ENCODE measurements at regions not wholly inside any gene's neighbourhood (a gene's known extent, or its start where the extent isn't known, plus 50 kb on each side); places are given as distances from the start of the nearest gene placed in this dataset.

DNA sequence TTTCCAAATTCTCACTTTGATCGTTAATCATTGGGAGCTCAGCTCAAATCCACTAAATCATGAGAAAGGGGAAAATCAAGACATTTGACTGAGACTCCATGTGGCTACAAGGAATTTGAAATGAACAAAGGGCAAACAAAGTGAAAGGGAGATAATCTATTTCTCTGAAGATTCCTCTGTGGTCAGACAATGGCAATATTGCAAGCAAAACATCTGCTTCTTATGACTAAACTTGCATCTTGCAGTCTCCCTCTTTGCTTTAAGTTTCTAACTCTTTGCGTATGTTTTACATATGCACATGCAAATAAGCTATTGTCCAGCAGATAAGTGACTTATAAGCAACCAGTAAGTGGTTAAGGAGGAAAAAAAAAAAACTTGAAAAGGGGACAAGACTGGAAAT, 299.1 kb upstream of the NXPH2 start:
- TF ChIP-seq, protein P1, sequence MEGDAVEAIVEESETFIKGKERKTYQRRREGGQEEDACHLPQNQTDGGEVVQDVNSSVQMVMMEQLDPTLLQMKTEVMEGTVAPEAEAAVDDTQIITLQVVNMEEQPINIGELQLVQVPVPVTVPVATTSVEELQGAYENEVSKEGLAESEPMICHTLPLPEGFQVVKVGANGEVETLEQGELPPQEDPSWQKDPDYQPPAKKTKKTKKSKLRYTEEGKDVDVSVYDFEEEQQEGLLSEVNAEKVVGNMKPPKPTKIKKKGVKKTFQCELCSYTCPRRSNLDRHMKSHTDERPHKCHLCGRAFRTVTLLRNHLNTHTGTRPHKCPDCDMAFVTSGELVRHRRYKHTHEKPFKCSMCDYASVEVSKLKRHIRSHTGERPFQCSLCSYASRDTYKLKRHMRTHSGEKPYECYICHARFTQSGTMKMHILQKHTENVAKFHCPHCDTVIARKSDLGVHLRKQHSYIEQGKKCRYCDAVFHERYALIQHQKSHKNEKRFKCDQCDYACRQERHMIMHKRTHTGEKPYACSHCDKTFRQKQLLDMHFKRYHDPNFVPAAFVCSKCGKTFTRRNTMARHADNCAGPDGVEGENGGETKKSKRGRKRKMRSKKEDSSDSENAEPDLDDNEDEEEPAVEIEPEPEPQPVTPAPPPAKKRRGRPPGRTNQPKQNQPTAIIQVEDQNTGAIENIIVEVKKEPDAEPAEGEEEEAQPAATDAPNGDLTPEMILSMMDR (IDR thresholded peaks at IDR 0.05), result no peak
- Histone ChIP-seq H3K4me1 (no peaks in the 10 kb centered on the region), H3K36me3 (no peaks in the 10 kb centered on the region), H3K4me3 (no peak overlapping the region), H3K27me3 (no peaks in the 10 kb centered on the region), H3K9me3 (no peaks in the 10 kb centered on the region), H3K27ac (no peak overlapping the region)
- intact Hi-C loops (cut with DNase I), result no loop called here
- ATAC-seq, result no peak
- no peak for DNase-seq

DNA sequence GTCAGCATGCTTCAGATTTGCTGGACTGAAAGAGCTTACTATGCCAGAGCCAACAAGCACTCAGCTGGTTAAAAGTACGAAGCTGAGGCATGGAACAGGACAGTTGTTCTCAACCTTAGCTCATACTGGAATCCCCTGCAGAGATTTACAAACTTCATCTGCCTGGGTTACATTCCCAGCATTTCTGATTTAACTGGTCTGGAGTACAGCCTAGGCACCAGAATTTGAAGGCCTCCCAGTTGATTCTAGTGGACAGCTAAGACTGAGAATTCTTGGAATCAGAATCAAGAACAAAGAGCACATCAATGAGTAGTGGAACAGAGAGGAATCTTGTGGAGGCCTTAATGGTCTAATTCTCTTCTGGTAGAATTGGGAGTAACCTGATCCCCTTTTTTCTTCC, 298.2 kb upstream of the NXPH2 start:
- H3K4me1 ChIP-seq, result no peaks in the 10 kb centered on the region
- intact Hi-C loops (cut with DNase I), result no loop called here
- no peak overlapping the region for H3K27ac ChIP-seq
- H3K9me3 ChIP-seq, result no peaks in the 10 kb centered on the region
- H3K36me3 ChIP-seq, result no peaks in the 10 kb centered on the region
- ATAC-seq (no peak), DNase-seq (no peak)
- TF ChIP-seq, protein P1 (IDR thresholded peaks at IDR 0.05), result no peak
- no peaks in the 10 kb centered on the region for H3K27me3 ChIP-seq
- H3K4me3 ChIP-seq, result no peak overlapping the region

DNA sequence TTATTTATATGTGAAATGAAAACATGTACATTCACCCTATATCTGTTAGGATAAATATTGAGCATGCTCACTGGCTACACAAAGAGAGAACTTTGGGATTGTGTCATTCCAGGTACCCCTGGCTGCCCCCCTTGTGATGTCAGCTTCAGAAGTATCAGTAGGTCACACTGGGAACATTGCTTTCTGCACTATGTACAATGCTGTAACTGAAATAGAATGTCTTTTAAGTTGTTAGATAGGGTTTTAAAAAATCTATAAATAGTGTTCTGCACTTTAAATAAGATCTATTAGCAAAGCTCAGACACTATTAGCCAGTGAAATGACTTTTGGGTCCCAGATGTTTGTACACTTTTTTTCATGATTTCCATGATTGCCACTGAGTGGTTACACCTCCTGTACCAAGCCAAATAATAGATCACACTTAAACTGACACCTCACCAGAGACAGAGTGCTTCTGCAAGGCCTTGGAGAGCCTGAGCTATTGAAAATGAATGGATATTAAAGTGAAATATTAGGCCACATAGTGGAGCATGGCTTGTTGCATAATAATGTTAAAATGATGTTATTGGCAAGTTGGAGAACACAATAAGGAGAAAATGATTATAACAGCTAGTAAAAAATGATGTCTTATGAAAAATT, 297.0 kb upstream of the NXPH2 start:
- H3K9me3 ChIP-seq, result no peaks in the 10 kb centered on the region
- TF ChIP-seq, protein P1 (IDR thresholded peaks at IDR 0.05), result no peak
- DNase-seq (no peak), ATAC-seq (no peak)
- H3K4me3 ChIP-seq, result no peak overlapping the region
- intact Hi-C loops (cut with DNase I), result no loop called here
- no peaks in the 10 kb centered on the region for H3K36me3 ChIP-seq
- H3K4me1 ChIP-seq, result no peaks in the 10 kb centered on the region
- no peak overlapping the region for H3K27ac ChIP-seq
- H3K27me3 ChIP-seq, result no peaks in the 10 kb centered on the region

DNA sequence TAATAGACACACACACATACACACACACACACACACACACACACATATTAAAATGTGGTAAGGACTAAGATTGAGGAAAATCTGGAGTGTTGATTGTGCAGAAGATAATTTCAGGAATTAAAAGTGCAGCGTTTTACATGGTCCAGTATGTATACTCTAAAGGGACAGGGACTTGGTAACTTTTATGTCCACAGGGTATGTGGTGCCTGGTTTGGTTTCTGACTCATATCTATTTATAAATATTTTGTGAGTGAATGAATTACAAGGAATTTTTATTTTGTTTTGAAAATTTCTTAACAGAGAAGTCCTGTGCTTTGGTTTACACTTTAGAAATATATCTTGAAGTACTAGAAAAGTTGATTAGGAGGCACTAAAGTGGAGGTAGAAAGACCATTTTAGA, 287.7 kb upstream of the NXPH2 start:
- no peaks in the 10 kb centered on the region for H3K9me3 ChIP-seq
- intact Hi-C loops (cut with DNase I), result no loop called here
- no peak overlapping the region for H3K27ac ChIP-seq
- DNase-seq (no peak), ATAC-seq (no peak)
- H3K27me3 ChIP-seq, result no peaks in the 10 kb centered on the region
- H3K4me1 ChIP-seq, result no peaks in the 10 kb centered on the region
- no peak overlapping the region for H3K4me3 ChIP-seq
- no peaks in the 10 kb centered on the region for H3K36me3 ChIP-seq
- TF ChIP-seq, protein P1 (IDR thresholded peaks at IDR 0.05), result no peak

DNA sequence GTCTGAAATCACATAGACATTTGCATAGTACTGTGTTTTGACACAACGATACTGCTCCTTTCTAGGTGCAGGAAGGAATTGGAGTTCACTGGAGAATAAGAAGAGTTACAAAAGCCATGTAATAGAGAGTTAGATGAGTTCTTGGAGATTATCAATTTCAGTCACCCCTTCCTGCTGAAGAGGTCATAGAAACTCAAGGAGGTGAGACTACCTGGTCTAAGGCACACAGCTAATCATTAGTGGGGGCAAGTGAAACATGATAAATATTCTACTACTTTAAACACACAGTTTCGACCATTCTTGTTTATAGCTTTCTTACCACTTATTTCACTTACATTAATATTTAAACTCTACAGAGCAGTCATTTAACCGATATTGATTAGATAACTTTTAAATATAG, 286.9 kb upstream of the NXPH2 start:
- no peaks in the 10 kb centered on the region for H3K9me3 ChIP-seq
- no peak for DNase-seq
- no peaks in the 10 kb centered on the region for H3K4me1 ChIP-seq
- intact Hi-C loops (cut with DNase I), result no loop called here
- TF ChIP-seq, protein P1 (IDR thresholded peaks at IDR 0.05), result no peak
- H3K36me3 ChIP-seq, result no peaks in the 10 kb centered on the region
- H3K4me3 ChIP-seq, result no peak overlapping the region
- no peak overlapping the region for H3K27ac ChIP-seq
- H3K27me3 ChIP-seq, result no peaks in the 10 kb centered on the region
- ATAC-seq, result no peak

DNA sequence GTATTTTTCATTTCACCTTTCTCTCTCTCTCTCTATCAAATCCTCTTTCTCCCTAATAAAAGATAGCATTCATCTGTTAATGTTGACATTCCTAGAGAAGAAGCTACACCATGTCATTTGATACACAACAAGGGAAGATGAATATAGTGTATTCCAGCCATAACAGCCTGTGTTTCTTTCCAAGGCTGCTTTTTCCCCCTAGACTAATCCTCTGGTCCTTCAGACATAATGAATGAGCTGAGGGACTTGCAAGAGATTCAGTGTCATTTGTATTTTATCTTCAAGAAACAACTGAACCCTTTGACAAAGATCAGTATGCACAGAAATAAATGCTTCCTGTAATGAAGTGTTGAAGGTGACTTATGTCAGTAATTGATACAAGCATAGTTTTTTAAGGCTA, 284.0 kb upstream of the NXPH2 start:
- no peak overlapping the region for H3K4me3 ChIP-seq
- H3K27ac ChIP-seq, result no peak overlapping the region
- H3K36me3 ChIP-seq, result no peaks in the 10 kb centered on the region
- TF ChIP-seq, protein P1 (IDR thresholded peaks at IDR 0.05), result no peak
- H3K9me3 ChIP-seq, result no peaks in the 10 kb centered on the region
- intact Hi-C loops (cut with DNase I), result no loop called here
- ATAC-seq, result no peak
- no peaks in the 10 kb centered on the region for H3K4me1 ChIP-seq
- H3K27me3 ChIP-seq, result no peaks in the 10 kb centered on the region
- DNase-seq, result no peak

All from upper lobe of right lung (tissue), 1 donor.